OCI-LY3 (cell line): ENCODE measurements at regions not wholly inside any gene's neighbourhood (a gene's known extent, or its start where the extent isn't known, plus 50 kb on each side); places are given as distances from the start of the nearest gene placed in this dataset.

Experiments
- CTCF ChIP-seq: fragments of 200-600, 300-600 bp; sonication (generic); IDR thresholded peaks from 2 replicates; pipeline ENCODE4 v1.5.1; 2014; ENCODE audit warnings: antibody characterized with exemption, low read length, low read depth
- EZH2phosphoT487 ChIP-seq: fragments of 200-600 bp; shearing (Covaris generic); IDR thresholded peaks from 2 replicates; pipeline ENCODE4 v1.6.1; 2018; ENCODE audit warnings: antibody characterized with exemption, mixed run types, low read depth

DNA sequence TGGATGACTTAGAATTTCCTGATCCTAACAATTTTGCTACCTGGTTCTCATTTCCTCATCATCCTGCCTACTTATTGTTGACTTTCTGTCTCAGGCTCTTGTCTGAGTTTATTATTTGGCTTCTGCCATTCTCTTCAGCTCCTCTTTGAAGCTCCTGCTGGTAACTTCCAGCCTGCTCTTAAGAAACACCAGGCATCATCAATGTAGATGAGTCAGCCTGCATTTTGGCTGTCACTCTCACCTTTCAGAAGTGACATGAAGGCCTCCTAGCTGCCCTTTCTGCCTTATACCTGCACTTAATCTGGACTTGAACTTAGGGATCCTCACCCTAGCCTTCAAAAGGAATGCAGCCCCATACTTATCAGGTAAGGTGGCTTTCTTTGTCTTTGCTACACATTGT lies 551.8 kb upstream of the ZNF608 start:
- TF ChIP-seq CTCF: no peak
- TF ChIP-seq EZH2phosphoT487: no peak
